ENCODE measurements at regions not wholly inside any gene's neighbourhood (a gene's known extent, or its start where the extent isn't known, plus 50 kb on each side); places are given as distances from the start of the nearest gene placed in this dataset.

- TF ChIP-seq CSRNP3 (CRISPR knock-in tag; IDR thresholded peaks at IDR 0.05) (no peak), PPARA (CRISPR knock-in tag; IDR thresholded peaks at IDR 0.05; ENCODE audit: borderline replicate concordance) (no peak), TOX (CRISPR knock-in tag; IDR thresholded peaks at IDR 0.05; ENCODE audit: borderline replicate concordance) (no peak), CREB5 (CRISPR knock-in tag; IDR thresholded peaks at IDR 0.05; ENCODE audit: low read depth) (no peak), TCF4 (CRISPR knock-in tag; IDR thresholded peaks at IDR 0.05; ENCODE audit: borderline replicate concordance) (no peak), BACH2 (CRISPR knock-in tag; IDR thresholded peaks at IDR 0.05; ENCODE audit: borderline replicate concordance) (no peak), PATZ1 (CRISPR knock-in tag; IDR thresholded peaks at IDR 0.05; ENCODE audit: borderline replicate concordance) (no peak), ZFP30 (CRISPR knock-in tag; IDR thresholded peaks at IDR 0.05) (no peak)
- ATAC-seq, result no peak
Observed at GRCh38 chr20:4609511-4609910, 76.7 kb upstream of the PRNP start.

- ATAC-seq, result no peak
- TF ChIP-seq ZNF565 (CRISPR knock-in tag; conservative IDR thresholded peaks at IDR 0.05; ENCODE audit: low read depth), result no peak
- no peak for TF ChIP-seq RARB (CRISPR knock-in tag; IDR thresholded peaks at IDR 0.05)
- no peak for TF ChIP-seq CSDC2 (CRISPR knock-in tag; IDR thresholded peaks at IDR 0.05)
- no peak for TF ChIP-seq TSHZ2 (CRISPR knock-in tag; IDR thresholded peaks at IDR 0.05)
- TF ChIP-seq ZC3H10 (CRISPR knock-in tag; IDR thresholded peaks at IDR 0.05), result no peak
- no peak for TF ChIP-seq CREB5 (CRISPR knock-in tag; IDR thresholded peaks at IDR 0.05; ENCODE audit: low read depth)
- no peak for TF ChIP-seq BACH2 (CRISPR knock-in tag; IDR thresholded peaks at IDR 0.05; ENCODE audit: borderline replicate concordance)
- TF ChIP-seq SNAI2 (CRISPR knock-in tag; IDR thresholded peaks at IDR 0.05), result no peak
- TF ChIP-seq CSRNP3 (CRISPR knock-in tag; IDR thresholded peaks at IDR 0.05), result no peak
- TF ChIP-seq ESRRG (CRISPR knock-in tag; IDR thresholded peaks at IDR 0.05), result no peak
- no peak for TF ChIP-seq PATZ1 (CRISPR knock-in tag; IDR thresholded peaks at IDR 0.05; ENCODE audit: borderline replicate concordance)
- no peak for TF ChIP-seq PPARA (CRISPR knock-in tag; IDR thresholded peaks at IDR 0.05; ENCODE audit: borderline replicate concordance)
- TF ChIP-seq ZNF8 (CRISPR knock-in tag; IDR thresholded peaks at IDR 0.05), result no peak
- TF ChIP-seq POU6F1 (CRISPR knock-in tag; IDR thresholded peaks at IDR 0.05; ENCODE audit: borderline replicate concordance, low read depth), result no peak
- no peak for TF ChIP-seq ARNTL (CRISPR knock-in tag; IDR thresholded peaks at IDR 0.05; ENCODE audit: borderline replicate concordance, low read depth)
- no peak for TF ChIP-seq ZFP30 (CRISPR knock-in tag; IDR thresholded peaks at IDR 0.05)
- TF ChIP-seq TCF4 (CRISPR knock-in tag; IDR thresholded peaks at IDR 0.05; ENCODE audit: borderline replicate concordance), result no peak
Observed at GRCh38 chr20:4608861-4609260, 77.4 kb upstream of the PRNP start.
